OCI-LY1 (cell line): ENCODE measurements at regions not wholly inside any gene's neighbourhood (a gene's known extent, or its start where the extent isn't known, plus 50 kb on each side); places are given as distances from the start of the nearest gene placed in this dataset.
"Not testable (repeated sequence)": the region's sequence is repeated elsewhere in the genome, so short reads cannot be mapped to it uniquely, and the experiment has no call there.

Experiments used
- H2AFZ ChIP-seq: fragments of 200-600 bp; sonication (generic), shearing (Covaris generic); 2 replicates; pipeline ENCODE4 v1.6.0; 2014; ENCODE audit warnings: antibody characterized with exemption, mild to moderate bottlenecking, low read length
- H3F3A ChIP-seq: fragments of 200-600 bp; sonication (generic), shearing (Covaris generic); 2 replicates; pipeline ENCODE4 v1.6.0; 2014; ENCODE audit warnings: mild to moderate bottlenecking, antibody characterized with exemption, low read length, moderate library complexity; ENCODE audit not compliant: insufficient read depth
- H3K27ac ChIP-seq: fragments of 200-600 bp; sonication (generic); 2 replicates; pipeline ENCODE4 v1.5.1; 2014; ENCODE audit warnings: low read length, mixed run types, mild to moderate bottlenecking, low read depth; ENCODE audit not compliant: poor library complexity, severe bottlenecking
- H3K27me3 ChIP-seq: fragments of 200-600 bp; sonication (generic); 2 replicates; pipeline ENCODE4 v1.6.0; 2014; ENCODE audit warnings: antibody characterized with exemption, mild to moderate bottlenecking, low read length, moderate library complexity; ENCODE audit not compliant: insufficient read depth
- H3K36me3 ChIP-seq: fragments of 200-600 bp; sonication (generic); 2 replicates; pipeline ENCODE4 v1.6.1; 2014; ENCODE audit warnings: mild to moderate bottlenecking, antibody characterized with exemption, low read length, moderate library complexity, mixed read lengths; ENCODE audit not compliant: insufficient read depth
- H3K4me1 ChIP-seq: fragments of 200-600 bp; sonication (generic); 2 replicates; pipeline ENCODE4 v1.5.1; 2014; ENCODE audit warnings: mild to moderate bottlenecking, low read length, moderate library complexity; ENCODE audit not compliant: insufficient read depth, severe bottlenecking
- H3K4me2 ChIP-seq: fragments of 200-600 bp; sonication (generic), shearing (Covaris generic); 2 replicates; pipeline ENCODE4 v1.6.1; 2014; ENCODE audit warnings: low read length
- H3K4me3 ChIP-seq: fragments of 200-600 bp; sonication (generic); 2 replicates; pipeline ENCODE4 v1.5.1; 2014; ENCODE audit warnings: low read length, low read depth, mild to moderate bottlenecking, mixed read lengths; ENCODE audit not compliant: poor library complexity, severe bottlenecking
- H3K79me2 ChIP-seq: fragments of 200-600 bp; shearing (Covaris generic); 2 replicates; pipeline ENCODE4 v1.6.1; 2016; ENCODE audit warnings: mixed run types, low read length, mixed read lengths; ENCODE audit not compliant: insufficient read depth
- H3K9ac ChIP-seq: fragments of 200-600 bp; sonication (generic), shearing (Covaris generic); 2 replicates; pipeline ENCODE4 v1.6.1; 2014; ENCODE audit warnings: mild to moderate bottlenecking, low read length, mixed read lengths
- H3K9me2 ChIP-seq: fragments of 200-600 bp; sonication (generic), shearing (Covaris generic); 2 replicates; pipeline ENCODE4 v1.6.1; 2014; ENCODE audit warnings: low read depth, mild to moderate bottlenecking, low read length, mixed read lengths
- H3K9me3 ChIP-seq: fragments of 200-600 bp; shearing (Covaris generic); 2 replicates; pipeline ENCODE4 v1.6.1; 2014; ENCODE audit warnings: low read length, mixed read lengths
- H4K20me1 ChIP-seq: fragments of 200-600 bp; sonication (generic), shearing (Covaris generic); 2 replicates; pipeline ENCODE4 v1.6.0; 2016; ENCODE audit warnings: mild to moderate bottlenecking, low read length; ENCODE audit not compliant: insufficient read depth
- CTCF ChIP-seq: fragments of 200-600 bp; sonication (generic), shearing (Covaris generic); IDR thresholded peaks from 2 replicates; pipeline ENCODE4 v1.5.1; 2017; ENCODE audit warnings: mild to moderate bottlenecking, antibody characterized with exemption, low read length, moderate library complexity, mixed read lengths
- EZH2 ChIP-seq: fragments of 200-600 bp; sonication (generic), shearing (Covaris generic); IDR thresholded peaks from 2 replicates; pipeline ENCODE4 v1.8.0; 2017; ENCODE audit warnings: borderline replicate concordance, mixed run types, mild to moderate bottlenecking, antibody characterized with exemption, low read length, moderate library complexity, mixed read lengths

GRCh38 chr6:100228834-100229441, 234.9 kb upstream of the MCHR2 start:
- H3K27ac ChIP-seq: peak overlapping the region; percentile 85
- no peaks in the 10 kb centered on the region for H3F3A ChIP-seq
- no peaks in the 10 kb centered on the region for H3K36me3 ChIP-seq
- no peaks in the 10 kb centered on the region for H3K9me2 ChIP-seq
- peaks cover 50% of the 10 kb centered on the region for H3K4me1 ChIP-seq
- TF ChIP-seq EZH2: no peak
- peak; percentile 49; the same call in 1 of the 2 replicates for TF ChIP-seq CTCF
- no peaks in the 10 kb centered on the region for H3K27me3 ChIP-seq
- no peaks in the 10 kb centered on the region for H3K79me2 ChIP-seq
- peak overlapping the region; percentile 61 for H3K4me3 ChIP-seq
- H3K4me2 ChIP-seq: peak overlapping the region; percentile 89
- no peaks in the 10 kb centered on the region for H3K9me3 ChIP-seq
- H3K9ac ChIP-seq: peak overlapping the region; percentile 72
- H4K20me1 ChIP-seq: no peaks in the 10 kb centered on the region
- peak overlapping the region; percentile 97 for H2AFZ ChIP-seq

DNA sequence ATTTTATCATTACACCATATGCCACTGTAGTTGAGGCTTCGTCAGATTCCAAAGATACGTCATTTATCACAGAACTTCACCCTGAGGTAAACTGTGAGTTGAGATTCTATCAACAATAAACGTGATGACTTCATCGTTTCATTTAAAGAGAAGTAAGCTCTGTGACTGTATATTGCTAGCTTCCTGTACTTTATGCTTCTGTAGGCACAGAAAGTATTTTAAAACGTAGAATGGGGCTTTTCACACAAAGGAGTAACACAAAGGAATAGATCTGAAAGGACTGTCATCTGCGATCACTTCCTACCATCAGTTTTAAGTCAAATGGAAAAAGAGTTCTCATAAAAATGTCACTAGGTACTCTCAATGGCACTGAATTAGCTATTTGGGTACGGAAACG, 234.4 kb upstream of the MCHR2 start:
- peak overlapping the region; percentile 72 for H3K9ac ChIP-seq

DNA sequence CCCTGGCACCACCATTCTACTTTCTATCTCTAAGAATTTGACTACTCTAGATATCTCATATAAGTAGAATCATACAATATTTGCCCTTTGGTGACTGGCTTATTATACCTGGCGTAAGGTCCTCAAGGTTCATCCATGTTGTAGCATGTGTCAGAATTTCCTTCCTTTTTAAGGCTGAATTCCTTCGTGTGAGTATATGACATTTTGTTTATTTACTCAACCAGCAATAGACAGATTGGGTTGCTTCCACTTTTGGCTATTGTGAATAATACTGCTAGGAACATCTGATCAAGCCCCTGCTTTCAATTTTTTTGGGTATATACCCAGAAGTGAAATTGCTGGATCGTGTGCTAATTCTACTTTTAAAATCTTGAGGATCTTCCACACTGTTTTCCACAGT, 232.8 kb upstream of the MCHR2 start:
- Histone ChIP-seq H3K27me3 (no peaks in the 10 kb centered on the region), H4K20me1 (no peaks in the 10 kb centered on the region), H3K9ac (no peak overlapping the region), H3K9me3 (no peaks in the 10 kb centered on the region), H3K4me2 (no peak overlapping the region), H2AFZ (0 out of 2 replicates have a peak overlapping the region, but pooled peaks have one; percentile 25), H3K4me1 (peaks cover 43% of the 10 kb centered on the region), H3K27ac (no peak overlapping the region), H3K9me2 (no peaks in the 10 kb centered on the region), H3F3A (no peaks in the 10 kb centered on the region), H3K4me3 (no peak overlapping the region), H3K36me3 (no peaks in the 10 kb centered on the region), H3K79me2 (no peaks in the 10 kb centered on the region)
- TF ChIP-seq EZH2 (no peak), CTCF (no peak)

More for the DNA sequence above, 234.4 kb upstream of the MCHR2 start:
- H3K27ac ChIP-seq: peak overlapping the region; percentile 85
- no peaks in the 10 kb centered on the region for H3K79me2 ChIP-seq
- H3K4me3 ChIP-seq: peak overlapping the region; percentile 61
- peak overlapping the region; percentile 89 for H3K4me2 ChIP-seq
- H4K20me1 ChIP-seq: no peaks in the 10 kb centered on the region
- no peak for TF ChIP-seq CTCF
- no peak for TF ChIP-seq EZH2
- H3F3A ChIP-seq: no peaks in the 10 kb centered on the region
- peak overlapping the region; percentile 97 for H2AFZ ChIP-seq
- no peaks in the 10 kb centered on the region for H3K36me3 ChIP-seq
- H3K9me2 ChIP-seq: no peaks in the 10 kb centered on the region
- no peaks in the 10 kb centered on the region for H3K27me3 ChIP-seq
- peaks cover 50% of the 10 kb centered on the region for H3K4me1 ChIP-seq
- H3K9me3 ChIP-seq: no peaks in the 10 kb centered on the region

DNA sequence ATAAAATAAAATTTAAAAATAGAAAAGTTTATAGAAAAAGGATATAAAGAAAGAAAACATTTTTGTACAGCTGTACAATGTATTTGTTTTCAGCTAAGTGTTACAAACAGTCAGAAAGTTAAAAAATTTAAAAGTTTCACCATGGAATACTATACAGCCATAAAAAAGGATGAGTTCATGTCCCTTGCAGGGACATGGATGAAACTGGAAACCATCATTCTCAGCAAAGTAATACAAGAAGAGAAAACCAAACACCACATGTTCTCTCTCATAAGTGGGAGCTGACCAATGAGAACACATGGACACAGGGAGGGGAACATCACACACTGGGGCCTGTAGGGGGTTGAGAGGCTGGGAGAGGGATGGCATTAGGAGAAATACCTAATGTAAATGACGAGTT, 229.9 kb upstream of the MCHR2 start:
- not testable (repeated sequence) for H3K27ac ChIP-seq, H3K27me3 ChIP-seq, H4K20me1 ChIP-seq, H2AFZ ChIP-seq, H3K36me3 ChIP-seq, H3K9me2 ChIP-seq, H3K4me2 ChIP-seq, H3K9me3 ChIP-seq, H3F3A ChIP-seq, H3K4me3 ChIP-seq, H3K9ac ChIP-seq, H3K79me2 ChIP-seq
- peaks cover 18% of the 10 kb centered on the region for H3K4me1 ChIP-seq
